Hypothalamus (tissue), 51 donors: ENCODE measurements at regions not wholly inside any gene's neighbourhood (a gene's known extent, or its start where the extent isn't known, plus 50 kb on each side); places are given as distances from the start of the nearest gene placed in this dataset.
A peak's percentile ranks its signal among the peaks of the same experiment; 100 is the strongest.
"Not testable (repeated sequence)": the region's sequence is repeated elsewhere in the genome, so short reads cannot be mapped to it uniquely, and the experiment has no call there.

Experiments used
- DNase-seq, 51 donors: peaks; one replicate each; lab custom pipeline; 2025; lab: John Stamatoyannopoulos, UW

DNA sequence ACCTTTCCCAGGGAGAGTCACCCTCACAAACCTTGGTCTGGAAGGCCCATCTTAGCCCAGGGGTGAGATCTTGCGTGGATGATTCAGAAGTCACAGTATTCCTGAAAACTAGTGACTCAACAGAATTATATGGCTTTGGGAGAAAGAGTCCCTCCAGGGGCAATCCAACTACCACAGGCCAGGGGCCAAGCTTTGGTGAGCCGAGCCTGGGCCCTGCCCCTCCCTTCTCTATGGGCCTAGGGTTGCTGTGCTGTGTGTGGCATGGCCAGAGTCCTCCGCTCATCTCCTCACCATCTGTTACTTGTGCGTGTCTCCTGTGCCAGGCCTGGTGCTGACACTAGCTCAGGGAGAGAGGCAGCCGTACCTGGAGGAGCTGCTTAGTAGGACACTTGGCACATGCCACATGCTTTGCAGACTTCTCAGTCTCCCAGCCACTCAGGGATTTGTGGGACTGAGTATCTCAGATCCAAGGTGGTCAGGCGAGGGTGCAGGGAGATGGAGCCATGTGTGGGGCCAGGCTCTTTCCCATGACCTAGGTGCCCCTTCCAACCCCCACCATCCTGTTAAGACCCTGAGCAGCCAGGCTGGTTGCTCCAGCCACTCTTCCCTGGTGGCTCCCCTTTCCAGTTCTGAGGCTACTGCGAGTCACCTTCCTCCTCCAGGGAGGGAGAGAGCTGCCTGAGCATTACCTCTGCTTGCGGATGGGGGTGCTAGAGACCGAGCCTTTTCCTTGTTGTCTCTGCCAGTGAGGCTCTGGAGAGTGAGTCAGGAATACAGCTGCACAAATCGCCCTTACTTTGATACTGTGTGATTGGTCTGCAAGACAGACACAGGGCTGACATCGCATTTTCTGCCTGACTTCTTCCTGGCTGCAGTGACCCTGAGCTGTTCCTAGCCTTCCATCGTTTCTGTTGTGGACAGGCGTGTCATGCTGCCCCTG, 94.1 kb downstream of the SLC25A47 start:
- DNase-seq: peak in 34 of 51 donors; percentile 7 to 80 (median 46)

DNA sequence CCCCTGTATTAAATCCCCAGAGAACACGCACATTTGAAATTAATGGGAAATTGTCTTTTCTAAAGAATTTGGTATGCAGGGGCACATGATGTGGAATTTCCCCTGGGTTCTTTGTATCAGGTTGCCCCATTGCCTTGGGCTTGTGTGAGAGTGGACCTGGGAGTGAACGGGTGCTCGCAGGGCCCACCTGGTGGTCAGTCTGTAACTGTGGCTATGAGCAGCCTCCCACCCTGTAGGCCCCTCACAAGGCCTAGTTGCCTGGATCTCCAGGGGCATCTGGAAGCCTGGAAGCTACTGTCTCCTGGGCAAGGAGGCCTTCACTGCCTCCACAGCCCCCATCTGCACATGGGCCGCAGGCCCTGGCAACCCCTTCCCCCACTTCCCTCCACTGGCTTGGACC, 96.7 kb downstream of the SLC25A47 start:
- no peak for DNase-seq

DNA sequence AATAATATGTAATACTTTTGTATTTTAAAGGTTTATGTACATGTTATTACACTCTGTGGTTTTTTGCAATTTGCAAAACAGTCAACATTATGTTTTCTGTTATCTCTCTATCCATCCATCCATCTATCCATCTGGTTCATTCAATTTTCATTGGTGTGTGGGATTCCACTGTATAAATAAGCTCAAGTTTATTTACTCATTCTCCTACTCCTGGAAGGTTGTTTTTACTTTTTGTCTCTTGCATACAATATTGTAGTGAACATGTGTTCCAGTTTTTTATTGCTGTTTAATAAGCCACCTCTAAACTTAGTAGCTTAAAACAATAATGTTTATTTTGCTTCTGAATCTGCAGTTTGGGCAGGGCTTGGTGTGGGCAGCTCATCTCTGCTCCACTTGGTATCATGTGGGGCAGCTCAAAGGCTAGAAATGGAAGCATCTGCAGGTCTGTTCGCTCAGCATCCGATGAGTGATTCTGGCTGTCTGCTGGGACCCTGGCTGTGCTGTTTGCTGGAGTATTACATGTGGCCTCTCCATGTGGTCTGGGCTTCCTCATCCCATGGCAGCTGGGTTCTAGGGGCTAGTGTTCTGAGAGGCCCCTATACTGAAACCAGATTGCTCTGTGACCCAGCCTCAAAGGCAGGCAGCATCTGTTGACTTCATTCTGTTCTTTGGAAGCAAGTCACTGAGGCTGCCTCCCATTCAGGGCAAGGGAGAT, 98.8 kb downstream of the SLC25A47 start:
- DNase-seq: no peak

DNA sequence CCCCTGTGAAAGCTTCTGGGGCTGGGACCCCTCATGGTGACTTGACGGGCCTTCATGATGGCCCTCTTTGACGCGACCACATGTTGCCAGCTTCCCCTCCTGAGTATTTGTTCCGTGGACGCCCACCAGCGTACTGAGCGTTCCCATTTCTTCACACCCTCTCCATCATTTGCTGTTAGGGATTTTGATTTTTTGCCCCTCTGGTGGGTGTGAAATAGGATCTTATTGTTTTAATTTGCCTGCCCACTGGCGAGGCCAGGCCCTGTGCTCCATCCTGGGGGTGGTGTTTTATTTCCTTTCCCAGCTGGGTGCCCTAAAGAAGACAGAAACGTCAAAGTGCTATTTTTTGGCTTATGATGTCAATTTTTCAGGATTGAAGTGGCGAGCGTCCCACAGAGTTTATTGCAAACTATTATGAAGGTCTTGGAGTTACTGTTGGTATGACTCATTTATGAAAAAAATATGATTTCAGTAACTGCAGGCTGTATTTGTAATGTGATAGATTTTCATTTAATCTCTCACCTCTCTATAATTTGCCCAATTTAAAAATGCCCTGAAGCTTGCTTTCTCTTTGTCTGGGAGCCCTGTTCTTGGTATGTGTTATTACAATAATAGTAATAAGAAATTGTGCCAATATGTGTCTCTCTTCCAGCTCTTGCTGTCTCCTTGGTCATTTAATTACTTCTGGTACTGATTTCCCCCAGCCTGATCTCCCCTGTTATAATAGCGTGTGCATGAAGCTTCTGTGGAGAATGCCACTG, 99.6 kb downstream of the SLC25A47 start:
- DNase-seq: no peak

DNA sequence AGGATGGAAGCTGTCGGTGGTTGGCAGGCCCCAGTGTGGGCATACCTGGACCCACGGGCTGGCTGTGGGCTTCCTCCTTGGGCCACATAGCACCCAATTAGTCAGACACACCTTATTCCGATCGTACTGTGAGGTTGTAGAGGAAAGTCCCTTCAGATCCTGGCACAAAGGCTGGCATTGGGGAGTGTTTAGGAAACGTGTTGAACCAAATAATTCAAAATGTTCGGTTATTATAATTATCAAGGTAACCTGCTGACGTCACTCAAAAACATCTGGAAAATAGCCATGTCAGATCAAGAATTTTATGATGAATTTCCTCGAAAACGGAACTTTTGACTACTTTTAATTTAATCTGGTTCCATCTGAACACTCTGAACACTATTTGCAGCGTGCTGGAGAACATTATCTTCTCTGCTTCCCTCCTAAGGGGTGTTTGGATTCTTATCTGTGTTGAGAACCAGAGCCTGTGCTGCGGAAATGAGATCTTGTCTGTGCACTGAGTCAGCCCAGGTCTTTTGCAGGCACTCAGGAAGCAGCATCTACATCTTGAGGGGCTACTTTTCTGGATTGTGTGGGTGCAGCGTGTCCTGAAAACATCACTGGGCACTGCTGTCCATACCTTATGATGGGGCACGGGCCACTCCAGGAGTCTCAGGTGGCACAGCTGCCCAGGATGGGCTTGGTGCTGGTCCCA, 100.3 kb downstream of the SLC25A47 start:
- DNase-seq: no peak

DNA sequence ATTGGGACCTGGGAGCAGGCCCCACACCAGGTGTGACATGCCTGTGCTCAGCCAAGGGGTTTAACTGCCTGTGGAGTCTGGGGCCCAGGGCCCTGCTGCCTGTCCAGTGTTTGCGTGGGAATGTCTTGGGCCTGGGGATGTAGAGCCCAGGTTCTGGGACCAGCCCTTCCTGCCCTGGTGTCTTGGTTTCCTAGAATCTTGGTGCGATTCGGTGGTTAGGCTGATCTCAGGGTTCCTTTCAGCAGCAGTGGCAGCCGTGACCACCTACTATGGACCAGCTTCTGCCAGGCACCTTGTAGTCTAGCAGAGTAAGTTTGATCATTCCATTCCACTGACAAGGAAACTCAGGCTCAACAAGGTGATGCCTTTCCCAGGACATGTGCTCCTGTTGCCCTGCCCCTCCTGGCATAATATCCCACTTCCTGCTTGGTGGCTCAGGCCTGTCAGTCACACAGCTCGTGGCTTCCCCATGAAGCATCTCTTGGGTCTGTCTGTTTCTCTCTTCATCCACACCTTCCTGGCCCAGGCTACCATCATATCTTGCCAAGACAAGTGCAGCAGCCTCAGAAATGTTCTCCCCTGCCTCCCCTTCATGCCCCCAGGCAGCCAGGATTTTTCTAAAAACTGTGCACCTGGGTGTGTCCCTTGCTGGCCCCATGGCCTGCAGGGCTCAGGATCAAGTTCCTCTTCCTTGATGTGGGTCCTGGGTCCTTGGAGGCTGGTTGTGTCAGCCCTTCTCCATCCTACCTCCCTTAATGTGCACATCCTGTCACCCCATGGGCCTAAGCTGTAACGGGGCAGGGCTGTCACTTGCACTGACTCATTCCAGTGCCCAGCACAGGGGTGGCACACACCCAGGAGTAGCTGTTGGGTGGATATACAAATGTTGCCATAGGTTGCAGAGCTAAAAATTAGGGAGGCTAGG, 101.6 kb downstream of the SLC25A47 start:
- no peak for DNase-seq

DNA sequence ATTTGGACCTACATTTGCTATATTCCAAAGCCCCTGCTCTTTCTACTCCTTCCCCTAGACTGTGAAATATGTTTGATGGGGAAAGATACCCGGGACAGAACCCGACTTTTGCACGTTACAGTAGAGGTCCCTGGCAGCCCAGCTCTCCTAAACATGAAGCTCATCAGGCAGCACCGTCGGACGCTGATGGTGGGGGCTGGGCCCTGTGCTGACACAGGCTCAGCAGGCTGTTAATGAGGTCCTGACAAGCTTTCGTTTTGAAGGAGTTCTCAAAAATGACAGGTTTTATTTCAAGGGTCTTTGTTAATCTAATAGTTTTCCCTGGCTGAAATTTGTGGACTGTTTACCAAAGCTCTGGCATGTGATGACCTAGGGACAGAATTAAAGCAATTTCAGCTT, 102.3 kb downstream of the SLC25A47 start:
- DNase-seq: no peak

DNA sequence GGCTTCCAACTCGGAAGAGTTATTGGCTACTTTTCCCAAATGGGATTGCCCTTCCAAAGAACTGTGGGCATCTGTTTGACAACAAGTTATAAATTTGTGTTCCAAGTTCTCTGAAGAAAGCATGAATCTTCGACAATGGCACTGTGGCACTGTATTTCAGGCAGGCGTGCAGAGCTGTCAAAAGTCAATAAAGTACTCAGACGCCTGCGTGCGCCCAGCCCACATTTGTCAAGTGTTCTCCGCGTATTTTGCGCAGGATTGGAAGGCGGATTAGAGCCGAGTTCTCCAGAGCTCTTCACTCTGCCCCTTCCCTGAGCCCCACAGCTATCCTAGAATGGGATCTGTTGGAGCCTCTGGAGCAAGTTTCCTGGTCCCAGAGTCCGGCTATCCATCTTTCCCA, 103.2 kb downstream of the SLC25A47 start:
- no peak for DNase-seq

DNA sequence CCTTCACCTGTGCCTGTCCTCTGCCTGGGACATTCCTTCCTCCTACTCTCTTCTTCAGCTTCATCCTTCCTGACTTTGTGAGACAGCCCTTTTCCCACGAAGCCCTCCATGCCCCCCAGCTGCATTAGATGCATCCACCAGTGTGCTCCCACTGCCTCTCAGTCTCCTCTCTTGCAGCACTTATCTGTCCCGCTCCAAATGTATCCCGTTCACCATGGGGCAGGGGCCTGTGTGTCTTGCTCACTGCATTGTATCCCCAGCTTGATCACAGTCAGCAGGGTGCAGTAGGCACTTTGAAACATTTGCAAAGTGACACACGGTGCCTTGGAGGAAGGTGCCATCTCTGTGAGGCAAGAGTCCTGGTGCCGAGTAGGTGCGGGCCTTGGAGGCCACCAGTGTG, 104.0 kb downstream of the SLC25A47 start:
- no peak for DNase-seq

DNA sequence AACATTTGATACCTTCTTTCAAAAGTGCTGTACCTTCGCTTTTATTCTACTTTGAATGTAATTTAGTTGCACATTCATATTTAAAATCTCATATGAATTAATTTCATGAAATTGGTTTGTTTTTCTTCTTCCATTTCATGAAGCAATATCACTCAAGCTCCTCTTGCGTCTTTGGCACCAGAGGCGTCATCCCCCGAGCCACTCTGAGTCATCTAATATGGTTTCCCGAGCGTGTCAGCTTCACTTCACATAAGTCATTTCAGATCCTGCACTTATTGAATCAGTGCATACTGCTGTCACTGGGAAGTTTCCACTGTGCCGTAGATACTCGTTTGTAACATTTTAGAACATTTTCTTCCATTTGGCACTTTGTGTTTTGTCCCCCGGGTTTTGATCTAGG, 105.6 kb downstream of the SLC25A47 start:
- peak in 1 of 51 donors; percentile 7 for DNase-seq

DNA sequence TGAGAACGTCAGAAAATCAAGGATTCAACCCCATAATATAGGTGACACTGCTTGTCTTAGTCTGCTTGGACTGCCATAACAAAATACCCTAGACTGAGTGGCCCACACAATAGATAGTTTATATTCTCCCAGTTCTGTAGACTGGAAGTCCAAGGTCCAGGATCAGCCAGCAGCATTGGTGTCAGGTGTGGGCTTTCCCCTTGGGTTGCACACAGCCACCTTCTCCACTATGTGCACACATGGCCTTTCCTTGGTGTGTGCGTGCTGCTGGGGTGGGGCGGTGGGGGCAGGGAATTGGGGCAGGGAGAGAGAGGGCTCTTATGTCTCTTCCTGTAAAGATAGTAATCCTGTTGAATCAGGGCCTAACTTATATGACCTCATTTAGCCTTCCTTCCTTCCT, 106.4 kb downstream of the SLC25A47 start:
- no peak for DNase-seq

DNA sequence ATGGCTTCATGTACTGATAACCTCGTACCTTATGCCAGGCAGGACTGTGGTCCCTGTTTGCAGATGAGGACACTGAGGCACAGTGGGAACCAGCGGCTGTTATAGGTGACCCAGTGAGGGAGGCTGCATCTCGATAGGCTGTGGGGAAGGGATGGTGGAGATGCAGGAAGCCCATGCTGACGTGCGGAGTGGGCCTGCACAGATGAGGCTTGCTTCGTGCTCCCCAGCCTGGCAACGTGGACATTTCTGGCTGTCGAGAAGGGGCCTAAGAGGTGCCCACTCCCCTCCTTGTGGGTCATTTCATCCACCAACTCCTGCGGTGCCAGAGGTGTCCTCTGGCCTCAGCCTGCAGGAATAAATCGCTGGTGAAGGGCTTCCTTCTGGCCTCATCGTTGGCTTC, 107.4 kb downstream of the SLC25A47 start:
- DNase-seq: no peak

DNA sequence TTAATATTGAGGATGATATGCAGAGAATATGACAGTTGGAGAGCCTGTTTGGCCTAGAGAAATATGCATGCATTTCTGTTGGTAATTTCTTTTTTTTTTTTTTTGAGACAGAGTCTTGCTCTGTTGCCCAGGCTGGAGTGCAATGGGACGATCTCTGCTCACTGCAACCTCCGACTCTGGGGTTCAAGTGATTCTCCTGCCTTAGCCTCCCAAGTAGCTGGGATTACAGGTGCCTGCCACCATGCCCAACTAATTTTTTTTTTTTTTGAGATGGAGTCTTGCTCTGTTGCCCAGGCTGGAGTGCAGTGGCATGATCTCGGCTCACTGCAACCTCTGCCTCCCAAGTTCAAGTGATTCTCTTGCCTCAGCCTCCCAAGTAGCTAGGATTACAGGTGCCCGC, 108.3 kb downstream of the SLC25A47 start:
- not testable (repeated sequence) for DNase-seq

DNA sequence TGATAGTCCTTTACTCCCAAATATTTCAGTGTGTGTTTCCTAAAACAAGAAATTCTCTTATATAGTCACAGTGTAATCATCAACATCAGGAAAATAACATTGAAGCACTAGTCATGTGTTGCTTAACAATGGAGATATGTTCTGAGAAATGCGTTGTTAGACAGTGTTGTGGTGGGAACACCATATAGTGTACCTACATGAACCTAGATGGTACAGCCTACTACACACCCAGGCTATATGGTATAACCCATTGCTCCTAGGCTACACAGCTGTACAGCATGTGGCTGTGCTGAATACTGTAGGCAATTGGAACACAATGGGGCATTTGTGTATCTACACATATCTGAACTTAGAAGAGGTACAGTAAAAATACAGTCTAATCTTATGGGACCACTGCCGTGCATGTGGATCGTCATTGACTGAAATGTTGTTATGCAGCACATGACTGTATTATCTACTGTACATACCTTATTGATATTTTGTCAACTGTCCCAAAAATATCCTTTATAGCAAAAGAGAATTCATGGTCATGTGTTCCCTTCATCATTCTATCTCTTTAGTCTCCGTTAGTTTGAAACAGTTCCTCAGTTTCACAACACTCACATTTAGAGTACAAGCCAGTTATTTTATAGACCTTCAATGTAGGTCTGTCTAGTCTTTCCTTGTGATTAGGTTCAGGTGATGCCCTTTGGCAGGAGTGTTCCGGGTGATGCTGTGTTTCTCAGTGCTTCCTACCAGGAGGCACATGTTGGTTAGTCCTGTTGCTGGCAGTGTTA, 109.7 kb downstream of the SLC25A47 start:
- DNase-seq: no peak

DNA sequence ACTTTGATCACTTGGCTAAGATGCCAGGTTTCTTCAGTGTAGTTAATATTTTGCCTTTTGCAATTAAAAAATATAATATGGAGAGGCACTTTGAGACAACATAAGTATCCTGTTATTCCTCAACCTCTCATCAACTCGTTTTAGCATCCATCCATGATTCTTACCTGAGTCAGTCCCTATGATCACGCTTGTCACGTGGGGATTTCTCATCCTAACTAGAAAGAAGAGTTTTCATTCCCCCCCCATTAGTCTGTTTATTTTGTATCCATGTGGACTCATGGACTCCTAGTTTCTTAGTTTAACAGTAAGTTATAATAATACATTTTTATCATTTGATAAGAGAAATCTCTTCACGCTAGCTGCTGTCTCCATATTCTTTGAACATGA, 110.3 kb downstream of the SLC25A47 start:
- no peak for DNase-seq

DNA sequence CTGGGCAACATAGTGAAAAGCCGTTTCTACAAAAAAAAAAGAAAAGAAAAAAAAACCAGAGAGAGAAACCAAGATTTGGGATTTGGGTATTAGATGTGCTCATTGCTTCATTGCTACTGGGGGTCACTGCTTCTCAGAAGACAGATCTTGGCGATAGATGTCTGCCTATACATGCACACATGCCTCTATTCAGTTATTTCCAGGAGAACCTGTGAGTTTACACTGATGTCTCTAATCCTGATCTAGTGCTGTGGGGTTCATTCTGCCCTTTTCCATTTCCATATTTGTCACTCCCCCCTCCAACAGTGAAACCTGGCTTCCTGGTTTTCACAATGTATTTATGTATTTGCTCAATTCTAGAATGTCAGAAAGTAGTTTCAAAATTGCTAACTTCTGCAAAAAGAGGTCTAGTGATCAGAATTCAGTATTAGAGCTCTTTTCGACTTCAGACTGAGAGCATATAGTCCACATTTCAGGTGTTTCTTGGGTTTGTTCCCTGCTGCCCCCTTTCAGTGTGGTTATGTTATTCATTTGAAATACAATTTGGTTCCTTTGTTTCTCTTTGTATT, 111.0 kb downstream of the SLC25A47 start:
- no peak for DNase-seq

DNA sequence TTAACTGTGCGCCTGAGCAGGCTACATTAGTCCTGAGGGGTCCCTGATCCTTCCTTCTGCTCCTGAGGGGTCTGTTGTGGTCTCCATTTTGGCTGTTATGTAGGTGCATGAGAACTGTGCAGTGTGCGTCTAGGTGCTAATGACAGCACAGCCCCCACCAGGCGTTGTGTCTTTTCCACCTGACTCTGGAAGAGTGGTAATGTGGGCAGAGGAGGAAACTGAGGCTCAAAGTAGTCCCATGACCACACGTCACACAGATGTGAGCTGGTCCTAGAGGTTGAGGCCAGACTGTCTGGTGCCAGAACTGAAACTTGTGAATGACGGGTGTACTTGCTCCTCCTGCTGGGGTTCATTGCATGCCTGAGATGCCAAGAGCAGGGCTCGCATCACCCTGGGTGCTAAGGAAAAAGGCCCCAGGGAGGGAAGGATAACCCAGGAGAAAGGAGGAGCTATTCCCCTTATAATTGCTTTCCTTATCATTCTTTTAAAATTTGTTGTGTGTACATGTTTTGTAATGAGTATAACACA, 111.8 kb downstream of the SLC25A47 start:
- DNase-seq: no peak

DNA sequence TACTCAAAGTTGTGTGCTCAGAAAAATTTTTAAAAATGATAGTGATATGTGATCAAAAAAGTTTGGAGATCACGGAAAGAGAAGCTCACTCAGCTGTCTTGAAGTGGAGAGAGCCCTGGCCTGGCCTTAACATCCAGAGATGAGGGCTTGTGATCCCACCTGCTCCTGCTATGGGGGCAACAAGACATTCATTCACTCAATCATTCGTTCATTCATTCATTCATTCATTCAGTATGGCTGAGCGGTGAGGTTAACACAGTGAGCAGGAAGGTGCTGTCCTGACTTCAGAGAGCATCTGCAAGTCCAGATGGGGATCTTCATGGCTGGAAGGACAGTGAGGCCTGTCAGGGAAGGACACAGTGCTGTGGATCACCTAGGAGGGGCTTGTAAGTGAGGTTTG, 112.3 kb downstream of the SLC25A47 start:
- no peak for DNase-seq
